ENCODE measurements at regions not wholly inside any gene's neighbourhood (a gene's known extent, or its start where the extent isn't known, plus 50 kb on each side); places are given as distances from the start of the nearest gene placed in this dataset.

- no peak for DNase-seq
These were observed 942.8 kb upstream of the PIK3C3 start for GRCh38 chr18:41012194-41012593.

DNA sequence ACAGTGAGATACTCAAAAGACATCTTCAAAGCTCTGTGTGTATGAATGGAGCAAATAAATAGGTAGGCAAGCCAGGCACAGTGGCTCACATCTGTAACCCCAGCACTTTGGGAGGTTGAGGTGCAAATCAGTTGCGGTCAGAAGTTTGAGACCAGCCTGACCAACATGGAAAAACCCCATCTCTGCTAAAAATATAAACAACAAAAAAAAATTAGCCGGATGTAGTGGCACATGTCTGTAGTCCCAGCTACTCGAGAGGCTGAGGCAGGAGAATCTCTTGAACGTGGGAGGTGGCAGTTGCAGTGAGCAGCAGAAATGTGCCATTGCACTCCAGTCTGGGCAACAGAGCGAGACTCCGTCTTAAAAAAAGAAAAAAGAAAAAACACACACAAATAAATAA lies 945.1 kb upstream of the PIK3C3 start:
- DNase-seq, result no peak

DNA sequence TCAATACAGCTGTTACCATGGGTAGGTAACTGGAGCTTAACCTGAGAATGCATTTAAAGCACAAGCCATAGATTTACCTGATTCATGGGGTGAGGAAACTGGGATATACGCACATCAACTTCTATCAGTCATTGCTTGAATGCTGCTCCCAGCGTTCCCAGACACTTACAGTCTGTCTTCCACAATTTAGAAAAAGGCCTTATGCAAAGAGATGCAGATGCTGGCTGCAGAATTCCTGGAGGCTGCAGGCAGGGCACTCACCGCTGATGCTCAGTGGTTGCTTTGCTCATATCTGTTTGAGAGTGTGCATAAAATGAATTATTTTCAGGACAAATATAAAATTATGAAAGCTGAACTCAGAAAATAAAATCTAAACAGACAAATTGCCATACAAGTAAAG lies 950.7 kb upstream of the PIK3C3 start:
- no peak for DNase-seq

DNA sequence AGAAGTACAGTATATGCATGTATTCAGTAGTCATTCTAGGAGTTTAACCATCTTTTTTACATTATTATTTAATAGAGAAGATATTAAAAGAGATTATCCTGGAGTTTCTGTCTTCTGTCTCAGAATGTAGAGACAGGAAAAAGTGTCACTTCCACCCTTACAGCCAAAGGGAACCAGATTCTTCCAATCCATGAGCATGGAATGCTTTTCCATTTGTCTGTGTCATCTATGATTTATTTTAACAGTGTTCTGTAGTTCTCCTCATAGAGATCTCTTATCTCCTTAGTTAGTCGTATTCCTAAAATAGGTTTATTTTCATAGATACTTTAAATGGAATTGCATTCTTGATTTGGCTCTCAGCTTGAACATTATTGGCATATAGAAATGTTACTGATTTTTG lies 959.5 kb upstream of the PIK3C3 start:
- no peak for DNase-seq

DNA sequence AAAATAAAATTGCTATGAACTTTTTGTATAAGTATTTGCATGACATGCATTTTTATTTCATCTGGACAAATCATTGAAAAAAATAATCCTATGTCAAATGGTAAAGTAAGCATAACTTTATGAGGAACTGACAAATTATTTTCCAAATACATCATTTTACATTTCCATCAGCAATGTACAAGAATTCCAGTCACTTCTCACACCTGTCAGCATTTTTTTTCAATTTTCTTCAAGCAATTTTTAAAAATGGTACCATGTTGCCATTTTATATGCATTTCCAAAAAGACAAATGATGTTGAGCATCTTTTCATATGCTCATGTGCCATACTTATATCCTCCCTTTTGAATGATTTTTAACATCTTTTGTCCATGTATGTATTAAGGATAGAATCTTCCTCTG lies 961.7 kb upstream of the PIK3C3 start:
- no peak for DNase-seq

- peak; percentile 85 for DNase-seq
These were observed 967.5 kb upstream of the PIK3C3 start for GRCh38 chr18:40987581-40987980.

GRCh38 chr18:40985436-40985835 lies 969.6 kb upstream of the PIK3C3 start:
- DNase-seq, result no peak

DNA sequence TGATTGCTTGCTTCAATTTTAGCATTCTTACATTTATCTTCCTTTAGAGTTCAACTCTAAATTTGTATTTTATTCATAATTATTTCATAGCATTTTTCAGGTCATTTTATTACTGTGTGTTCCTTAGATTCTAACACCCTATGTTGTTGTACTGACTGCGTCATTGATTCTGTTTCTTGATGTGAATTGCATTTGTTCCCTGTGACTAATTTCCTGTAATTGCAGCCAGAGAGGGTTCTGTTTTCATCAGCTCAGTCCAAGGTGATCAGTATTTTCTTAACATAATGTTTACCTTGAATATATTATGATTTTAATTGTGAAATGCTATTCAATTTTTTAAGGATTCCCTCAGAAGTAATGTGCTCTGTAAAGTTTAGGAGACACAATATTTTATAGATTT lies 970.2 kb upstream of the PIK3C3 start:
- no peak for DNase-seq

DNA sequence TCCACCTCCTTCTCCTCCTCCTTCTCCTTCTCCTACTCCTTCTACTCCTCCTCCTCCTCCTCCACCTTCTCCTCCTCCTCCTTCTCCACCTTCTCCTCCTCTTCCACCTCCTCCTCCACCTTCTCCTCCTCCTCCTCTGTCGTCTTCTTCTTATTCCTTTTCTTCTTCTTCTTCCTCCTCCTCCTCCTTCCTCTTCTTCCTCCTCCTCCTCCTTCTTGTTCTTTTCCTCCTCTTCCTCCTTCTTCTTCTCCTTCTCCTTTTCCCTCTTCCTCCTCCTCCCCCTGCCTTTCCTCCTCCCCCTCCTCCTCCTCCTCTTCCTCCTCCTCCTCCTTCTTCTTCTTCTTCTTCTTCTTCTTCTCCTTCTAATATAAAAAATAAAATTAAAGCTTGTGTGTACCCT lies 971.2 kb upstream of the PIK3C3 start:
- DNase-seq, result no peak

DNA sequence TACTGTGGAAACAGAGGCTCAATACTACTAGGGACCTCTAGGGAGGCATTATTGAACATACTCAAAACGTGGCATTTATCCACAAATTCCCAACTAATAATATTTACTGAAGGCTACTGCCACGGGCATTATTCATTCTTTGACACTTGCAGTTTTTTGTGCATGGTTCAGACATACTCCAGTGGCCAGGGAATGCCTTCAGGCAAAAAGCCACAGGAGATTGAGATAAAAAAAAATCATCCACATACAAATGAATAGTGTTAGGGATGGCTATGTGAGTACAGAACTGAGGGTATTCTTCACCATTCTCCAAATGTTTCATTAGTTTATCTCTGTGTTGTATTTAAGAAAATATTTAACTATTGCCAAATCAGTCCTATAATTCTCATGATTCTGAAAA lies 974.9 kb upstream of the PIK3C3 start:
- peak; percentile 96 for DNase-seq

DNA sequence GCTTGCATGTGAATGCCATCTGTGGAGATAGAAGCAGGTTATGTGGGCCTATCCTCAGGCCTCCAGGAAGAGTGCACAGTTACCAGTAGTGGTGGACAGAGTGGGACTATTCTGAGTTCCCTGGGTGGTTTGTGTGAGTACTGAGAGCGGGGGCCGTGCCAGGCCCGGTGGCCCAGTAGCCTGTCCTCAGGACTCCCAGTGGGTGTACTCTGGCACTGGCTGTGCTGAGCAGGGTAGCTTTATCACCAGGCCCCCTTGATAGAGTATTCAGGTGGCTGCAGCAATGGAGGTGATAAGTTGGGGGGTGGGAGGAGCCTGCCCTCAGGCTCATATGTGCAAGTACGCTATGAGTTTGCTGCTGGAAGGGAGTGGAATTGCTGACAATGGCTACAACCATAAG lies 979.0 kb upstream of the PIK3C3 start:
- no peak for DNase-seq

DNA sequence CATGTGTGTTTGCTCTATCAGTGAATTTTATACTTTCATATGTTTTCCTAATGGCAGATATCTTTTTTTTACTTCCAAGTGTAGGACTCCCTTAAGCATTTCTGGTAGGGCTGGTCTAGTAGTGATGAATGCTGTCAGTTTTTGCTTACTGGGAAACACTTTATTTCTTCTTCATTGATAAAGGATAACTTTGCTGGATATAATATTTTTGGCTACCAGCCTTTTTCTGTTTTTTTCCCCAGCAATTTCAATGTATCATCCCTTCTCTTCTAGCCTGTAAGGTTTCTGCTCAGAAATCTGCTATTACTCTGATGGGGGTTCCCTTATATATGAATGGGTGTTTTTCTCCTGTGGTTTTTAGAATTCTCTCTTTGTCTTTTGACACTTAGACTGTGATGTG lies 980.6 kb upstream of the PIK3C3 start:
- no peak for DNase-seq

DNA sequence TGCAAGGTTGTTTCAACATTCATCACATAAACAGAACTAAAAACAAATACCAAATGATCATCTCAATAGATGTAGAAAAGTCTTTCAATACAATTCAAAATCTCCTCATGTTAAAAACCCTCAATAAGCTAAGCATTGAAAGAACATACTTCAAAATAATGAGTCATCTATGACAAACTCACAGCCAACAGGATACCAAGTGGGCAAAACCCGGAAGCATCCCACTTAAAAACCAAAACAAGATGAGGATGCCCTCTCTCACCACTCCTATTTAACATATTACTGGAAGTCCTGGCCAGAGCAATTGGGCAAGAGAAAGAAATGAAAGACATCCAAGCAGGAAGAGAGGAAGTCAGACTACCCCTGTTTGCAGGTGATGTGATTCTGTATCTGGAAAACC lies 992.2 kb upstream of the PIK3C3 start:
- no peak for DNase-seq

- DNase-seq, result no peak
These were observed 997.4 kb upstream of the PIK3C3 start for GRCh38 chr18:40957533-40958070.

DNA sequence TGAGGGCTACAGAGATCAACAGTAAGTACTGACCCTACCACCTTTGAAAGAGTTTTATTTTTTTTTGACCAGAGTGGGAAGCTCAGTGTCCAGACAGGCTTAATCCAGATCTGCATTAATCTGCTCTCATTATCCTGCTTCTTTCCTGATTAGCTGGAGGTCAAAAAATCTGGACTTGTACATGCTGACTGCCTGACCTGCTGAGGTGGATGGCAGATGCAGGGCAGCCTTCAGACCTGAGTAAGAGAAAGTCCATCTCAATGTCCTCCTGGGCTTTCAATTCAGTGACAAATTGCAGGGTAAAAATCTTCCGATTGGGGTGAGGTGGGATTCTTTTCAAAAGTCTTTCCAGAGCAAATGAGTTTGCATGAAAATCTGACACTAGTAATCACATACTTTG lies 998.8 kb upstream of the PIK3C3 start:
- DNase-seq, result peak; percentile 9

DNA sequence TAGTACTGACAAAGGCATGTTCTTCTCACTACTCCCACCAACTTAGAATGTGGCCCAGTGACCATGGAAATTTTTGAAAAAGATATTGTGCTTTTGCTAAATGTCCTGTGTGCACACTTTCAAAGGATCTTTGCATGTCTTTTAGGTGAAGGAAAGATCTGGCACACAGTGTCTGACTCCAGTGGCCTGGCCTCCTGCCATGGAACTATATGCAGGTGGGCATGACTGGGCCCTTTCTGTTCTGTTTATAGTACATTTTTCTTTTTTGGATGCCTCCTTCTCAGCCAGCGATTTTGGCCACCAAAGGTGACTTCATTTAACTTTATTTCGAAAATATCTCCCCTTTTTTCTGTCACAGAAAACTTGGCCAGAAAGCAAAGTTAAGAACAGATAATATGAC lies 999.7 kb upstream of the PIK3C3 start:
- DNase-seq, result no peak

- peak; percentile 97 for DNase-seq
These were observed 1005.7 kb upstream of the PIK3C3 start for GRCh38 chr18:40949114-40949950.

GRCh38 chr18:40944576-40944975 lies 1010.5 kb upstream of the PIK3C3 start:
- DNase-seq, result no peak

DNA sequence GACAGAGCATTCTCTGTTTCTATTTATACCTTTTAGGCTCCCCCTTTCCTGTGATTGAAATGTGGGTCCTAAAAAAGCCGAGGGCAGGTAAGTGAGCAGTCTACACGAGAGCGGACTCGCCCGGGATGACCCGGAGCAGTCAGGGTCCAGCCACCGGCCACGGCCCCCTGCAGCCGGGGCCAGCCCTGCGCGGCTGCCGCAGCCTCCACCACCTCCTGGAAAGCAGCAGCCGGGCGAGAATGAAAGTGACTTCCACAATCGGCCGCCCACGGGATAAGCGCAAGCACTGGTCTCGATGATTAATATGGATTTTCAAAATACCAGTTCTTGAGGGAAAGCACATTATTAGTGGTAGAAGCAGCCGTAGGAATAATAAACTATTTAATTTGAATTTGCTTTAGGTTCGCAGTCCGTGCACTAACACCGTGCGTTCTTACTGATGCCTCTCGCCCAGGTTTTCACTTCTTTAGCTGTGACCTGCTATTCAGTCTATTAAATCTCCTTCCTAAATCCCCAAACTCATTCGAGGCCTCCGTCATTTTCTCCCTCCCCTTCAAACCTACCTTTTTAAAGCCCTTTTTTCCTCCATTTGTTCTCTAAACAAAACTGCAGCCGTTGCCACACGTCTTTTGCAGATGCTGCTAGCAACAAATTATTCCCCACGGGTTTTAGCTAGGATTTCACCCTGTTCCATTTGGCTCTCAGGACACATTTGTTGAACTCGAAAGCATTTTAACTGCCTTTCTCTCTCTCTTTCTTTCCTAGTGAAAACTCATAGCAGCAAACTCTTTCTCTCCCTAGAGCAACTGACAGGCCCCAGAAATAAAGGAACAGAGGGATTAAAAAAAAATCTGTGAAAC lies 1015.1 kb upstream of the PIK3C3 start:
- DNase-seq, result no peak

- DNase-seq, result no peak
These were observed 1016.4 kb upstream of the PIK3C3 start for GRCh38 chr18:40938615-40939014.

GRCh38 chr18:40937386-40937785 lies 1017.6 kb upstream of the PIK3C3 start:
- no peak for DNase-seq

DNA sequence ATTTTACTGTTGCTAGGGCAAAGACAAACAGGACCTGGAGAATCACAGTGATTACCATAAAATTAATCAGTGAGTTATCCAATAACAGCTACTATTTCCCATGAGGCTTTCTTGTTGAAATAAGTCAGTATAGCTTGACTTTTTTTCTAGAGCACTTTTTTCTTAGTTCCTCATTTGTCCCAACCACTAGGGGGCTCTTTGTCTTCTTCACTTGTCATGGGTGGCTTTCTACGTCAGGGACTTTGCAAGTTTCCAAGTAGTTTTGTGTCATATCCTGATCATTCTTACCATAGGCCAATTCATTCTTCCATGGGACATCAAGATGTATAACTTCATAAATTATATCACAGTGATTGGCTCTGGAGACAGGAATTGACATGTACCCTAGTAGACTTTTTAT lies 1019.6 kb upstream of the PIK3C3 start:
- no peak for DNase-seq

GRCh38 chr18:40932862-40933261 lies 1022.2 kb upstream of the PIK3C3 start:
- DNase-seq, result no peak

Measured in NCI-H146 (cell line).